Stomach (tissue), 4 donors: ENCODE measurements at regions not wholly inside any gene's neighbourhood (a gene's known extent, or its start where the extent isn't known, plus 50 kb on each side); places are given as distances from the start of the nearest gene placed in this dataset.

Experiments used
- POLR2A ChIP-seq, 4 donors: fragments of 450-650 bp; IDR thresholded peaks; one replicate each; pipeline ENCODE4 v1.6.1; 2016; ENCODE audit warnings: antibody characterized with exemption in 4 of 4, control low read depth in 2 of 4, mild to moderate bottlenecking in 1 of 4, moderate library complexity in 1 of 4
- TF ChIP-seq, protein P1 (sequence below), 7 experiments: fragments of 450-650 bp in 4 of 7; fragments of 200-600 bp in 3 of 7; sonication (generic) in 3 of 7; IDR thresholded peaks; one replicate each; pipeline ENCODE4 v1.5.1; 2016 to 2019; ENCODE audit warnings: antibody characterized with exemption in 7 of 7, control low read depth in 2 of 7, mild to moderate bottlenecking in 1 of 7

DNA sequence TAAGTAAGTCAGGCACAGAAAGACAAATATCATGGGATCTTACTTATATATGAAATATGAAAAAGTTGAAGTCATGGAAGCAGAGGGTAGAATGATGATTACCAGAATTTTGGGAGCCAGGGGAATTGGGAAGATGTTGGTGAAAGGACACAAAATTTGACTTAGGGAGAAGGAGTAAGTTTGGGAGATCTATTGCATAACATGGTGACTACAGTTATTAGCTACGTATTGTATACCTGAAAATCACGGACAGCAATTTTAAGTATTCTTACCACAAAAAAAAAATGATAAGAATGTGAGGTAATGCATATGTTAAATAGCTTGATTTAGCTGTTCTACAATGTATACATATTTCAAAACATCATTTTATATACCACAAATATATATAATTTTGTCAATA lies 94.2 kb upstream of the COL5A2 start:
- TF ChIP-seq, protein P1, sequence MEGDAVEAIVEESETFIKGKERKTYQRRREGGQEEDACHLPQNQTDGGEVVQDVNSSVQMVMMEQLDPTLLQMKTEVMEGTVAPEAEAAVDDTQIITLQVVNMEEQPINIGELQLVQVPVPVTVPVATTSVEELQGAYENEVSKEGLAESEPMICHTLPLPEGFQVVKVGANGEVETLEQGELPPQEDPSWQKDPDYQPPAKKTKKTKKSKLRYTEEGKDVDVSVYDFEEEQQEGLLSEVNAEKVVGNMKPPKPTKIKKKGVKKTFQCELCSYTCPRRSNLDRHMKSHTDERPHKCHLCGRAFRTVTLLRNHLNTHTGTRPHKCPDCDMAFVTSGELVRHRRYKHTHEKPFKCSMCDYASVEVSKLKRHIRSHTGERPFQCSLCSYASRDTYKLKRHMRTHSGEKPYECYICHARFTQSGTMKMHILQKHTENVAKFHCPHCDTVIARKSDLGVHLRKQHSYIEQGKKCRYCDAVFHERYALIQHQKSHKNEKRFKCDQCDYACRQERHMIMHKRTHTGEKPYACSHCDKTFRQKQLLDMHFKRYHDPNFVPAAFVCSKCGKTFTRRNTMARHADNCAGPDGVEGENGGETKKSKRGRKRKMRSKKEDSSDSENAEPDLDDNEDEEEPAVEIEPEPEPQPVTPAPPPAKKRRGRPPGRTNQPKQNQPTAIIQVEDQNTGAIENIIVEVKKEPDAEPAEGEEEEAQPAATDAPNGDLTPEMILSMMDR (IDR thresholded peaks at IDR 0.05): no peak
- no peak for TF ChIP-seq POLR2A (IDR thresholded peaks at IDR 0.05)
